ENCODE measurements at regions not wholly inside any gene's neighbourhood (a gene's known extent, or its start where the extent isn't known, plus 50 kb on each side); places are given as distances from the start of the nearest gene placed in this dataset.

GRCh38 chr14:98593361-98593761 is 678.6 kb downstream of the BCL11B start:
- intact Hi-C loops (cut with DNase I), result no loop called here

GRCh38 chr14:98594156-98594555 is 677.8 kb downstream of the BCL11B start:
- ATAC-seq (no peak), DNase-seq (ENCODE audit: low spot score) (no peak)
- intact Hi-C loops (cut with DNase I), result no loop called here

More at GRCh38 chr14:98593361-98593761, 678.6 kb downstream of the BCL11B start:
- ATAC-seq, result no peak
- DNase-seq (ENCODE audit: low spot score), result no peak

- intact Hi-C loops (cut with DNase I), result no loop called here
- DNase-seq (ENCODE audit: low spot score) (no peak), ATAC-seq (no peak)
Observed at GRCh38 chr14:98598576-98598975, 673.4 kb downstream of the BCL11B start.

GRCh38 chr14:98599082-98599481 is 672.9 kb downstream of the BCL11B start:
- no peak for DNase-seq (ENCODE audit: low spot score)

GRCh38 chr14:98602983-98603382 is 669.0 kb downstream of the BCL11B start:
- intact Hi-C loops (cut with DNase I), result no loop called here
- ATAC-seq, result no peak
- DNase-seq (ENCODE audit: low spot score), result no peak

More at GRCh38 chr14:98599082-98599481, 672.9 kb downstream of the BCL11B start:
- ATAC-seq, result no peak
- intact Hi-C loops (cut with DNase I), result no loop called here

GRCh38 chr14:98605043-98605442 is 667.0 kb downstream of the BCL11B start:
- intact Hi-C loops (cut with DNase I), result no loop called here
- no peak for ATAC-seq
- no peak for DNase-seq (ENCODE audit: low spot score)

GRCh38 chr14:98606041-98606640 is 665.9 kb downstream of the BCL11B start:
- intact Hi-C loops (cut with DNase I), result no loop called here
- DNase-seq (ENCODE audit: low spot score), result no peak
- ATAC-seq, result no peak

- ATAC-seq, result no peak
- intact Hi-C loops (cut with DNase I), result no loop called here
- no peak for DNase-seq (ENCODE audit: low spot score)
Observed at GRCh38 chr14:98606816-98607215, 665.2 kb downstream of the BCL11B start.

GRCh38 chr14:98607341-98607910 is 664.6 kb downstream of the BCL11B start:
- ATAC-seq (no peak), DNase-seq (ENCODE audit: low spot score) (no peak)
- intact Hi-C loops (cut with DNase I), result no loop called here

- no peak for ATAC-seq
- intact Hi-C loops (cut with DNase I), result no loop called here
- no peak for DNase-seq (ENCODE audit: low spot score)
Observed at GRCh38 chr14:98608071-98609060, 663.6 kb downstream of the BCL11B start.

- no peak for DNase-seq (ENCODE audit: low spot score)
- ATAC-seq, result no peak
- intact Hi-C loops (cut with DNase I), result no loop called here
Observed at GRCh38 chr14:98612434-98613200, 659.4 kb downstream of the BCL11B start.

- intact Hi-C loops (cut with DNase I), result no loop called here
- ATAC-seq (no peak), DNase-seq (ENCODE audit: low spot score) (no peak)
Observed at GRCh38 chr14:98614741-98615140, 657.3 kb downstream of the BCL11B start.

GRCh38 chr14:98622208-98623051 is 649.6 kb downstream of the BCL11B start:
- no peak for DNase-seq (ENCODE audit: low spot score)
- ATAC-seq, result no peak
- intact Hi-C loops (cut with DNase I), result loop anchor here (10.0 kb wide), 1 partner anchor 1912 kb away; no protein-coding TSS in a partner anchor

- no peak for DNase-seq (ENCODE audit: low spot score)
- intact Hi-C loops (cut with DNase I), result loop anchor here (10.0 kb wide), 1 partner anchor 1911 kb away; no protein-coding TSS in a partner anchor
Observed at GRCh38 chr14:98623788-98624415, 648.1 kb downstream of the BCL11B start.

GRCh38 chr14:98633380-98633779 is 638.6 kb downstream of the BCL11B start:
- intact Hi-C loops (cut with DNase I), result no loop called here
- DNase-seq (ENCODE audit: low spot score) (no peak), ATAC-seq (no peak)

More at GRCh38 chr14:98623788-98624415, 648.1 kb downstream of the BCL11B start:
- ATAC-seq, result no peak

- intact Hi-C loops (cut with DNase I), result no loop called here
- no peak for DNase-seq (ENCODE audit: low spot score)
- ATAC-seq, result no peak
Observed at GRCh38 chr14:98634043-98634820, 637.8 kb downstream of the BCL11B start.

GRCh38 chr14:98638366-98638765 is 633.6 kb downstream of the BCL11B start:
- intact Hi-C loops (cut with DNase I), result no loop called here
- DNase-seq (ENCODE audit: low spot score), result no peak
- ATAC-seq, result no peak
